Neural cell (in vitro differentiated cells): ENCODE measurements at regions not wholly inside any gene's neighbourhood (a gene's known extent, or its start where the extent isn't known, plus 50 kb on each side); places are given as distances from the start of the nearest gene placed in this dataset.

Experiments used
- H2AFZ ChIP-seq: fragments of 200-600, 300-800 bp; sonication (generic), shearing (Covaris generic); 2 replicates; pipeline ENCODE4 v1.6.0; 2014; ENCODE audit warnings: low read depth, mild to moderate bottlenecking, antibody characterized with exemption, low read length, moderate library complexity
- H3F3A ChIP-seq: fragments of 200-600 bp; shearing (Covaris generic); 2 replicates; pipeline ENCODE4 v1.6.1; 2016; ENCODE audit warnings: mild to moderate bottlenecking, moderate library complexity, mixed read lengths, antibody characterized with exemption, low read length; ENCODE audit not compliant: insufficient read depth, poor library complexity, severe bottlenecking
- H3K27ac ChIP-seq: fragments of 200-600, 300-800 bp; sonication (generic), shearing (Covaris generic); 2 replicates; pipeline ENCODE4 v1.5.1; 2014; ENCODE audit warnings: mild to moderate bottlenecking, low read length, moderate library complexity
- H3K27me3 ChIP-seq: fragments of 300-800, 200-600 bp; sonication (generic), shearing (Covaris generic); 2 replicates; pipeline ENCODE4 v1.6.0; 2014; ENCODE audit warnings: mild to moderate bottlenecking, low read depth, low read length, moderate library complexity; ENCODE audit not compliant: insufficient read depth
- H3K36me3 ChIP-seq: fragments of 300-800, 200-600 bp; sonication (generic), shearing (Covaris generic); 2 replicates; pipeline ENCODE4 v1.5.1; 2014; ENCODE audit warnings: mild to moderate bottlenecking, antibody characterized with exemption, low read length, moderate library complexity; ENCODE audit not compliant: insufficient read depth
- H3K4me2 ChIP-seq: fragments of 300-800, 200-600 bp; sonication (generic), shearing (Covaris generic); 2 replicates; pipeline ENCODE4 v1.6.0; 2014; ENCODE audit warnings: mild to moderate bottlenecking, low read length
- H3K4me3 ChIP-seq: fragments of 300-800, 200-600 bp; sonication (generic), shearing (Covaris generic); 2 replicates; pipeline ENCODE4 v1.5.1; 2014; ENCODE audit warnings: mild to moderate bottlenecking, low read length, moderate library complexity
- H3K79me2 ChIP-seq: fragments of 200-600 bp; shearing (Covaris generic); replicated peaks from 2 replicates; pipeline ENCODE4 v1.6.0; 2014; ENCODE audit warnings: mild to moderate bottlenecking, low read length, moderate library complexity; ENCODE audit not compliant: insufficient read depth
- H3K9ac ChIP-seq: fragments of 300-800, 200-600 bp; sonication (generic), shearing (Covaris generic); 2 replicates; pipeline ENCODE4 v1.6.1; 2016; ENCODE audit warnings: mild to moderate bottlenecking, low read length, mixed read lengths
- H3K9me2 ChIP-seq: fragments of 200-600 bp; shearing (Covaris generic); 2 replicates; pipeline ENCODE4 v1.6.1; 2016; ENCODE audit warnings: mild to moderate bottlenecking, low read length, mixed read lengths; ENCODE audit not compliant: insufficient read depth
- H3K9me3 ChIP-seq: fragments of 200-600, 300-800 bp; sonication (generic), shearing (Covaris generic); 2 replicates; pipeline ENCODE4 v1.6.1; 2016; ENCODE audit warnings: mild to moderate bottlenecking, mixed run types, low read length, moderate library complexity, mixed read lengths
- H4K20me1 ChIP-seq: fragments of 200-600 bp; shearing (Covaris generic); 2 replicates; pipeline ENCODE4 v1.6.1; 2016; ENCODE audit warnings: mild to moderate bottlenecking, mixed run types; ENCODE audit not compliant: insufficient read depth
- CTCF ChIP-seq: fragments of 450-650 bp; IDR thresholded peaks from 2 replicates; pipeline ENCODE4 v1.5.1; 2014; ENCODE audit warnings: antibody characterized with exemption, mild to moderate bottlenecking, moderate library complexity; ENCODE audit not compliant: poor library complexity, severe bottlenecking
- EP300 ChIP-seq: fragments of 450-650 bp; conservative IDR thresholded peaks from 2 replicates; pipeline ENCODE4 v1.6.1; 2014; ENCODE audit warnings: antibody characterized with exemption, mild to moderate bottlenecking, moderate library complexity; ENCODE audit not compliant: poor library complexity, severe bottlenecking
- EZH2 ChIP-seq: fragments of 200-600, 300-800 bp; shearing (Covaris generic), sonication (generic); IDR thresholded peaks from 2 replicates; pipeline ENCODE4 v1.6.1; 2014; ENCODE audit warnings: antibody characterized with exemption, low read length, borderline replicate concordance, mild to moderate bottlenecking; ENCODE audit not compliant: insufficient read depth, poor library complexity, severe bottlenecking
- MXI1 ChIP-seq: fragments of 450-650 bp; conservative IDR thresholded peaks from 2 replicates; pipeline ENCODE4 v1.6.1; 2014; ENCODE audit warnings: antibody characterized with exemption, mild to moderate bottlenecking; ENCODE audit not compliant: poor library complexity, severe bottlenecking
- POLR2AphosphoS5 ChIP-seq: IDR thresholded peaks from 2 replicates; pipeline ENCODE4 v1.6.1; 2012
- RAD21 ChIP-seq: fragments of 450-650 bp; conservative IDR thresholded peaks from 2 replicates; pipeline ENCODE4 v1.6.1; 2014; ENCODE audit warnings: antibody characterized with exemption, mild to moderate bottlenecking, moderate library complexity
- REST ChIP-seq: IDR thresholded peaks from 2 replicates; pipeline ENCODE4 v1.6.1; 2012; ENCODE audit warnings: borderline replicate concordance
- SMC3 ChIP-seq: fragments of 450-650 bp; conservative IDR thresholded peaks from 2 replicates; pipeline ENCODE4 v1.6.1; 2014; ENCODE audit warnings: antibody characterized with exemption, mild to moderate bottlenecking, moderate library complexity; ENCODE audit not compliant: poor library complexity
- TAF1 ChIP-seq: IDR thresholded peaks from 2 replicates; pipeline ENCODE4 v1.6.1; 2012; ENCODE audit warnings: low read depth

- Histone ChIP-seq H3K27ac (no peak overlapping the region), H3K9me3 (no peaks in the 10 kb centered on the region), H3K4me3 (no peak overlapping the region), H3K9me2 (no peaks in the 10 kb centered on the region), H3K36me3 (no peaks in the 10 kb centered on the region), H3K9ac (no peak overlapping the region), H4K20me1 (no peaks in the 10 kb centered on the region), H2AFZ (no peak overlapping the region), H3K27me3 (no peaks in the 10 kb centered on the region), H3K4me2 (no peak overlapping the region), H3K79me2 (no peaks in the 10 kb centered on the region), H3F3A (no peaks in the 10 kb centered on the region)
- no peak for TF ChIP-seq EZH2
- TF ChIP-seq POLR2AphosphoS5, result no peak
- no peak for TF ChIP-seq SMC3
- TF ChIP-seq TAF1, result no peak
- no peak for TF ChIP-seq RAD21
- no peak for TF ChIP-seq MXI1
- no peak for TF ChIP-seq CTCF
- no peak for TF ChIP-seq EP300
- no peak for TF ChIP-seq REST
These were observed 1274.0 kb downstream of the AMY1C start for GRCh38 chr1:105023719-105024118.

GRCh38 chr1:105027838-105028471 is 1278.3 kb downstream of the AMY1C start:
- no peaks in the 10 kb centered on the region for H3K9me3 ChIP-seq
- TF ChIP-seq SMC3, result no peak
- TF ChIP-seq RAD21, result peak; percentile 36
- no peaks in the 10 kb centered on the region for H3K79me2 ChIP-seq
- no peak overlapping the region for H3K4me2 ChIP-seq
- H3F3A ChIP-seq, result no peaks in the 10 kb centered on the region
- H3K27ac ChIP-seq, result no peak overlapping the region
- H3K36me3 ChIP-seq, result no peaks in the 10 kb centered on the region
- H3K27me3 ChIP-seq, result no peaks in the 10 kb centered on the region
- no peaks in the 10 kb centered on the region for H4K20me1 ChIP-seq
- H3K9me2 ChIP-seq, result no peaks in the 10 kb centered on the region
- H3K4me3 ChIP-seq, result no peak overlapping the region
- no peak overlapping the region for H2AFZ ChIP-seq
- H3K9ac ChIP-seq, result no peak overlapping the region

- no peaks in the 10 kb centered on the region for H3K27me3 ChIP-seq
- no peak overlapping the region for H3K4me3 ChIP-seq
- no peak for TF ChIP-seq EZH2
- no peak for TF ChIP-seq POLR2AphosphoS5
- TF ChIP-seq TAF1, result no peak
- TF ChIP-seq SMC3, result no peak
- TF ChIP-seq EP300, result no peak
- no peak for TF ChIP-seq RAD21
- TF ChIP-seq CTCF, result no peak
- no peak for TF ChIP-seq MXI1
- TF ChIP-seq REST, result no peak
- H4K20me1 ChIP-seq, result no peaks in the 10 kb centered on the region
- H2AFZ ChIP-seq, result no peak overlapping the region
- no peak overlapping the region for H3K4me2 ChIP-seq
- H3K27ac ChIP-seq, result no peak overlapping the region
- H3K9me2 ChIP-seq, result no peaks in the 10 kb centered on the region
- H3F3A ChIP-seq, result no peaks in the 10 kb centered on the region
- H3K79me2 ChIP-seq, result no peaks in the 10 kb centered on the region
- no peaks in the 10 kb centered on the region for H3K36me3 ChIP-seq
- no peaks in the 10 kb centered on the region for H3K9me3 ChIP-seq
- no peak overlapping the region for H3K9ac ChIP-seq
These were observed 1322.7 kb downstream of the AMY1C start for GRCh38 chr1:105072446-105072845.
